Gastrocnemius medialis (tissue), 4 donors: ENCODE measurements at regions not wholly inside any gene's neighbourhood (a gene's known extent, or its start where the extent isn't known, plus 50 kb on each side); places are given as distances from the start of the nearest gene placed in this dataset.

Experiments
- CTCF ChIP-seq, 5 experiments: fragments of 450-650 bp in 3 of 5; fragments of 200-600 bp in 2 of 5; sonication (generic) in 2 of 5; IDR thresholded peaks in 4 of 5; conservative IDR thresholded peaks in 1 of 5; 1 replicate in 4 of 5; 2 replicates in 1 of 5; pipeline ENCODE4 v1.5.1; 2016 to 2019; ENCODE audit warnings: antibody characterized with exemption in 5 of 5, mild to moderate bottlenecking in 3 of 5, moderate library complexity in 3 of 5
- POLR2A ChIP-seq, 2 donors: fragments of 450-650 bp; IDR thresholded peaks; one replicate each; pipeline ENCODE4 v1.6.1; 2017; ENCODE audit warnings: antibody characterized with exemption in 2 of 2, mild to moderate bottlenecking in 2 of 2, moderate library complexity in 2 of 2

DNA sequence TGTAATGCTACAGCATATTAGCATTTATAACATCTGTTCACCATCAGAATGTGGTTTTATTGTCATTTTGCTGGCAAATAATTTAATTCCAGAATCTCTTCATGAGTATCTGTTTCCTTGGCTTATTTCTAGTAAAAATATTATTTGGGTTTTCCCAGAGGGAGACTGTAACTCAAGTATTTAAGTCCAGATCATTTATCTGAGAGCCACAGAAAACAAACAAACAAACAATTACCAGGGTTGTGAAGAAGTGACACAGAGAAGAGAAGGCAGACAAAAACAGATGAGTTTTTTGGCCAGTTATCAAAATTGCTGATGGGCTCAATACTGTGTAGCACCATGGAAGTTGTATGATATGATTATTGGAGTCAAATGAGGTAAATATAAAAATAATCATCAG lies 515.1 kb downstream of the TECRL start:
- TF ChIP-seq CTCF (IDR thresholded peaks at IDR 0.05 in 4 of 5, conservative IDR thresholded peaks at IDR 0.05 in 1 of 5) (no peak), POLR2A (IDR thresholded peaks at IDR 0.05) (no peak)
